NCI-H146 treated with DMSO at 0.1 percent for 48 hours (cell line): ENCODE measurements at regions not wholly inside any gene's neighbourhood (a gene's known extent, or its start where the extent isn't known, plus 50 kb on each side); places are given as distances from the start of the nearest gene placed in this dataset.
A peak's percentile ranks its signal among the peaks of the same experiment; 100 is the strongest.

Experiments used
- DNase-seq: peaks from one replicate; lab custom pipeline; 2025; ENCODE audit not compliant: unreplicated experiment; lab: John Stamatoyannopoulos, UW

- DNase-seq: no peak
Observed at GRCh38 chr10:121662945-121663917, 65.0 kb upstream of the FGFR2 start.

GRCh38 chr10:121662531-121662930 lies 64.3 kb upstream of the FGFR2 start:
- DNase-seq: no peak

DNA sequence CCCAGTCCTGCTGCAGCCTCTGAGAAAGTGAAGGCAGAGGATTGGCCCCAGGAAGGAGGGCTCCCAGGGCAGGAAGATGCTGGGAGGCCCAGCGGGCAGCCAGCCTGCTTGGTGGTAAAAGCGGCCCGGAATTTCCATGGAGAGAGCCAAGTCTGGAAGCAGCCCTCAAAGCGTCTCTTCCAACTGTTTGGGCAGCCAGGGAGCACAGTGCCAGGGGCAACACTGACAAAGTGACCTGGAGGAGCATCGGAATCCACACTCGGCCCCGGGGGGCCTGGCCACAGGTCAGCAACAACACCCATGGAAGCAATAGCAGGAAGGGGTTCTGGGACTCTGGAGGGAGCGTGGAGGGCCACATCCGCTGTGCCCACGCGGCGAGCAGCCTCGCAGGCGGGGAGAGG lies 63.2 kb upstream of the FGFR2 start:
- DNase-seq: no peak

- DNase-seq: no peak
Observed at GRCh38 chr10:121659236-121659635, 61.0 kb upstream of the FGFR2 start.

DNA sequence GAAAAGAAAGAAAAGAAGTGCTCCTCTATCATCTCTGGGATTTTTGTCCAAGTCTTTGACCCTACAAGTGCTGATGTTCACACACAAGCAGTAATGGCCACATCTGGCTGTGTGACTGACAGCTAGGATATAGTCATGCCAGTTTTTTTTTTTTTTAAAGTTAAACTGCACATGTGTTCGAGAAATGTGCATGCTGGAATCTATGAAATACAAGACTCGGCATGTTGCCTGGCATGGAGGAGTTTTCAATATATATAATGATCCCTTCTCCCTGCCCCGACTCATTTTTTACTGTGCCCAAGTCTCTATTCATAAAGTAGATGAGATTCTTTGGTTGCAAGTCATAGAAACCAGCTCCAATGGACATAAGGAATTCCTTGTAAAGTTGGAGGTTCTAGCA lies 60.4 kb upstream of the FGFR2 start:
- no peak for DNase-seq

- no peak for DNase-seq
Observed at GRCh38 chr10:121658111-121658510, 59.9 kb upstream of the FGFR2 start.

DNA sequence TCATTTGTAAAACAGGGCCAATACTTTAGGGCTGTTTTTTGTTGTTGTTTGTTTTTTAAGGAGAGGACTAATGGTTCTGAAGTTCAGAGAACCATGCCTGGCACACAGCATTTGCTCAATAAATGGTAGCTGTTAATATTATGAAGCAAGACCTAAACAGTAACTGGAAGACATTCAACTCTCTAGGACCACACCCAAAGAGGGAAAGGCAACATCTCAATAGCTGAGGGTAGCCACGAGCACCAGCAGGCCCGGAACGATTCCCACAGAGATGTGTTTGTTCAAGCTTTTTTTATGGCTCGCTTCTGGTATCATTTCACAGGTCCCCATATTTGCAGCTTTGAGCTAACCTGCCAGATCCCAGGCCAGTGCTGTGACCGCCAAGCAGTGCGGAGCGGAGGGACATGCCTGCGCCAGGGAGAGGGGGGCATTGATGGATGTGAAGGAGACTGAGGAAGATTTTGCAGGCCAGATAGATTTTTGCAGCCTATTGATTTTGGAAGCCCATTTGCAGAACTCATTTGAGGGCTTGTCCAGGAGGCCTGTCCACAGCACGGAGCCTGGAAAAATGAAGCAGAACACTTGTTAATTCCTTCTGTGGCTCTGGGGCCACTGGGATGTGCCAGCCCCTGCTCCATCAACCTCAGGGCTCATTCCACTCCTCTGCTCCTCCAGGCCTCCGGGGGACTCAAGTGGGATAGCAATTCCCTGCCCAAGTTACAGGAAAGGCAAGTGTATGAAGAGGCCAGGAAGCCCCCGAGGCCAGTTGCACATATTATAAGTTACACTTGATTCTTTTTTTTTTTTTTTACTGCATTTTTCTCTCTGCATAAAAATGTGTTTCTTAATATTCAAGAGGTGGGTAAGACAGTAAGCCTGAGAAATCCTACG lies 57.3 kb upstream of the FGFR2 start:
- DNase-seq: peak; percentile 66

GRCh38 chr10:121654021-121654545 lies 55.8 kb upstream of the FGFR2 start:
- DNase-seq: peak; percentile 82

GRCh38 chr10:121653608-121654007 lies 55.4 kb upstream of the FGFR2 start:
- no peak for DNase-seq

GRCh38 chr10:121648493-121648892 lies 50.2 kb upstream of the FGFR2 start:
- no peak for DNase-seq

DNA sequence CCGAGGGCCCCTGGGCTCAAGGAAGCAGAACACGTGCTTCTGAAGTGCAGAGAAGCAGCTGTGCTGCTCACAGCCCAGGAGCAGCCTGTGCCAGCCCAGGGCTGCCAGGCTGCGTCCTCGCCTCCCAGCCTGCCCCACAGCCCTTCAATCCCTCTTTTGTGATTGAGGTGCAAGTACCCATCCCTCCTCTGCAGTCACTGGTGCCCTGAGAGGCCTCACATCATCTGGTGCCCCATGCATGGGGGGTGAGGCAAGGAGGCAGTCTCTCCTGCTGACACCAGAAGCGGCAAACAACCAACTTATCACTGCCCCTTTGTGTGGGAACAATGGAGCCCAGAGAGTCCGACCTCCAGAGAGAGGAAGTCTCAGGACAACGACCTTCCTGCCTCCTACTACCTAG lies 49.8 kb upstream of the FGFR2 start:
- DNase-seq: no peak
